ENCODE measurements at regions not wholly inside any gene's neighbourhood (a gene's known extent, or its start where the extent isn't known, plus 50 kb on each side); places are given as distances from the start of the nearest gene placed in this dataset.

DNA sequence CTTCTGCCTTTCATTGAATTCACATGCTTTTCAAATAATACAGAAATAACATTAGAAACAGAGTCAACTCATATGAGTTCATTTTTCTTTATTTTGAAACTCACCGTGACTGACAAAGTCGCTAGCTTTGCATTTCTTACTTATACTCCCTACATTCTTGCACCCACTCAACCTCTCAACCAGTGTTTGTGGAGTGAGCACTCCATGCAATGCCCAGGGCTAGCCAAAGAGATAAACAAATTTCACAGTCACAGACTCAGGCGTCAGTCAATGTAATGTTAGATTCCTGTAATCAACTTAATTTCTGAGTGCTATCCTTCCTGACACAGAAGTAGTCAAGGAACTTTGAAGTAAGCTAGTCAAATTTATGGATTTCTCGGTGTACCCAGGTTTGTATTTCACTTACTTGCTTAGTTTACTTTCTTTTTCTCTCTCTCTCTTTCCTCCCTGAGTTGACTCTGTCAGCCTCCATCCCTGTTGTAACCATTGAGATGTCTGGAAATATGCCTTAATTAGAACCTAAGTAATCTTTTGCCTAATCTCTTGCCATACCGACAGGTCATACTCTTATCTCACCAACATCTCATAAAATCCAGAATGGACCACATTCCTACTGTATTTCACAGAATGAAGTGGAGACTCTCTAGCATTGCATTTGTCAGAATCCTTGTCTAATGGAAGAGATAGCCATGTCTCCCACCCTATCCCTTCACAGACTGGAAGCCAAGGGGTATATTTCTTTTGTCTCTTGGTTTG is 413.0 kb downstream of the AEBP2 start:
- Histone ChIP-seq H3K27me3 (ENCODE audit: control insufficient read depth, insufficient read depth, low read length) (no peaks in the 10 kb centered on the region), H3K4me3 (ENCODE audit: low read depth, low read length) (no peak overlapping the region), H3K36me3 (ENCODE audit: control insufficient read depth, insufficient read depth, low read length) (no peaks in the 10 kb centered on the region)
- TF ChIP-seq, protein P1, sequence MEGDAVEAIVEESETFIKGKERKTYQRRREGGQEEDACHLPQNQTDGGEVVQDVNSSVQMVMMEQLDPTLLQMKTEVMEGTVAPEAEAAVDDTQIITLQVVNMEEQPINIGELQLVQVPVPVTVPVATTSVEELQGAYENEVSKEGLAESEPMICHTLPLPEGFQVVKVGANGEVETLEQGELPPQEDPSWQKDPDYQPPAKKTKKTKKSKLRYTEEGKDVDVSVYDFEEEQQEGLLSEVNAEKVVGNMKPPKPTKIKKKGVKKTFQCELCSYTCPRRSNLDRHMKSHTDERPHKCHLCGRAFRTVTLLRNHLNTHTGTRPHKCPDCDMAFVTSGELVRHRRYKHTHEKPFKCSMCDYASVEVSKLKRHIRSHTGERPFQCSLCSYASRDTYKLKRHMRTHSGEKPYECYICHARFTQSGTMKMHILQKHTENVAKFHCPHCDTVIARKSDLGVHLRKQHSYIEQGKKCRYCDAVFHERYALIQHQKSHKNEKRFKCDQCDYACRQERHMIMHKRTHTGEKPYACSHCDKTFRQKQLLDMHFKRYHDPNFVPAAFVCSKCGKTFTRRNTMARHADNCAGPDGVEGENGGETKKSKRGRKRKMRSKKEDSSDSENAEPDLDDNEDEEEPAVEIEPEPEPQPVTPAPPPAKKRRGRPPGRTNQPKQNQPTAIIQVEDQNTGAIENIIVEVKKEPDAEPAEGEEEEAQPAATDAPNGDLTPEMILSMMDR (IDR thresholded peaks at IDR 0.05; ENCODE audit: insufficient read depth, low read length, poor library complexity, severe bottlenecking) = no peak
- DNase-seq (ENCODE audit: low read depth) = no peak

- H3K36me3 ChIP-seq (ENCODE audit: control insufficient read depth, insufficient read depth, low read length) = no peaks in the 10 kb centered on the region
- no peak for DNase-seq (ENCODE audit: low read depth)
- no peaks in the 10 kb centered on the region for H3K27me3 ChIP-seq (ENCODE audit: control insufficient read depth, insufficient read depth, low read length)
- TF ChIP-seq, protein P1 (IDR thresholded peaks at IDR 0.05; ENCODE audit: insufficient read depth, low read length, poor library complexity, severe bottlenecking) = no peak
- H3K4me3 ChIP-seq (ENCODE audit: low read depth, low read length) = no peak overlapping the region
Observed at GRCh38 chr12:19855851-19856250, 416.6 kb downstream of the AEBP2 start.

DNA sequence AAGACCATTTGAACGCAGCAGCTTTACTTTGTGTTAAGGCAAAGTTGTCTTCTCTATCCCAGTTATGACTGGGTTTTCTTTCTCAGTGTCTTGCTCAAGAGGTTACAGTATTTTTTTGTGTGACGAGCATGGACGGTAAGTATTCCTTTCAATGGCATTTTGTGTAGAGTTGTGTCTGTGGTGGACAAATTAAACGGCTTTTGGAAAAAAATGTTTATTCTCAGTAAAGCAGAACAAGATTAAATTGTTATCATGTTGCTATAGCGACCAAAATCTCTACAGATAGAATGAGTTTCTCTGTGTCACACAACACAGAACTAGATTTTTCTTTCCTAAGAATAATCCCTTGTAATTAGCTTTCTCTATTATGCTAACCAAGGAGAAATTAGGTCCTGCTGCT is 417.1 kb downstream of the AEBP2 start:
- H3K27me3 ChIP-seq (ENCODE audit: control insufficient read depth, insufficient read depth, low read length) = no peaks in the 10 kb centered on the region
- no peak for DNase-seq (ENCODE audit: low read depth)
- no peaks in the 10 kb centered on the region for H3K36me3 ChIP-seq (ENCODE audit: control insufficient read depth, insufficient read depth, low read length)
- no peak overlapping the region for H3K4me3 ChIP-seq (ENCODE audit: low read depth, low read length)
- TF ChIP-seq, protein P1 (IDR thresholded peaks at IDR 0.05; ENCODE audit: insufficient read depth, low read length, poor library complexity, severe bottlenecking) = no peak

- no peaks in the 10 kb centered on the region for H3K36me3 ChIP-seq (ENCODE audit: control insufficient read depth, insufficient read depth, low read length)
- no peaks in the 10 kb centered on the region for H3K27me3 ChIP-seq (ENCODE audit: control insufficient read depth, insufficient read depth, low read length)
- H3K4me3 ChIP-seq (ENCODE audit: low read depth, low read length) = no peak overlapping the region
- DNase-seq (ENCODE audit: low read depth) = no peak
- TF ChIP-seq, protein P1 (IDR thresholded peaks at IDR 0.05; ENCODE audit: insufficient read depth, low read length, poor library complexity, severe bottlenecking) = no peak
Observed at GRCh38 chr12:19857204-19857603, 417.9 kb downstream of the AEBP2 start.

- Histone ChIP-seq H3K36me3 (ENCODE audit: control insufficient read depth, insufficient read depth, low read length) (no peaks in the 10 kb centered on the region), H3K27me3 (ENCODE audit: control insufficient read depth, insufficient read depth, low read length) (no peaks in the 10 kb centered on the region), H3K4me3 (ENCODE audit: low read depth, low read length) (no peak overlapping the region)
- TF ChIP-seq, protein P1 (IDR thresholded peaks at IDR 0.05; ENCODE audit: insufficient read depth, low read length, poor library complexity, severe bottlenecking) = no peak
- DNase-seq (ENCODE audit: low read depth) = no peak
Observed at GRCh38 chr12:19867151-19867550, 427.9 kb downstream of the AEBP2 start.

GRCh38 chr12:19867970-19868369 is 428.7 kb downstream of the AEBP2 start:
- TF ChIP-seq, protein P1 (IDR thresholded peaks at IDR 0.05; ENCODE audit: insufficient read depth, low read length, poor library complexity, severe bottlenecking) = no peak
- Histone ChIP-seq H3K27me3 (ENCODE audit: control insufficient read depth, insufficient read depth, low read length) (no peaks in the 10 kb centered on the region), H3K36me3 (ENCODE audit: control insufficient read depth, insufficient read depth, low read length) (no peaks in the 10 kb centered on the region), H3K4me3 (ENCODE audit: low read depth, low read length) (no peak overlapping the region)
- no peak for DNase-seq (ENCODE audit: low read depth)

Measured in kidney epithelial cell (primary cell).